PC-3 (cell line): ENCODE measurements at regions not wholly inside any gene's neighbourhood (a gene's known extent, or its start where the extent isn't known, plus 50 kb on each side); places are given as distances from the start of the nearest gene placed in this dataset.

Experiments used
- EZH2 ChIP-seq: fragments of 300-600 bp; sonication (generic); IDR thresholded peaks from one replicate; pipeline ENCODE4 v1.6.1; 2017; ENCODE audit warnings: antibody characterized with exemption, mild to moderate bottlenecking, low read length; ENCODE audit not compliant: unreplicated experiment
- TF ChIP-seq, protein P1 (sequence below): fragments of 300-600 bp; sonication (generic); conservative IDR thresholded peaks from 2 replicates; pipeline ENCODE4 v1.5.1; 2017; ENCODE audit warnings: antibody characterized with exemption, low read depth, mild to moderate bottlenecking, low read length

DNA sequence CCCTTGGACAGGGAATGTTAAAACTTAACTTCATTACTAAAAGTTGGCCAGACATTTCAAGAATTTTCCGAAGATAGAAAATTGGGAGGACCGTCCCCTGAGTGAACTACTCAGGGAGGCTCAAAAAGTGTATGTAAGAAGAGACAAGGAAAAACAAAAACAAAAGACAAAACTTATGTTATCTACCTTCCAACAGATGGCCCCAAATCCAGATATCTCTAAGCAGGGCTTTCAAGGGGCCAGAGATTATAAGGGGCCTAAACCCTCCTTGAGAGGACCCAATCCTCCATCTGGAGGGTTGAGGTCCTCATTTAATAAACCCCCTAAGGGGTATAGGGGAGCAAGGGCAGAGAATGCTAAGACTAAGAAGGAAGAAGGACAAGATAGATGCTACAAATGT lies 203.6 kb downstream of the SH2D4B start:
- TF ChIP-seq, protein P1, sequence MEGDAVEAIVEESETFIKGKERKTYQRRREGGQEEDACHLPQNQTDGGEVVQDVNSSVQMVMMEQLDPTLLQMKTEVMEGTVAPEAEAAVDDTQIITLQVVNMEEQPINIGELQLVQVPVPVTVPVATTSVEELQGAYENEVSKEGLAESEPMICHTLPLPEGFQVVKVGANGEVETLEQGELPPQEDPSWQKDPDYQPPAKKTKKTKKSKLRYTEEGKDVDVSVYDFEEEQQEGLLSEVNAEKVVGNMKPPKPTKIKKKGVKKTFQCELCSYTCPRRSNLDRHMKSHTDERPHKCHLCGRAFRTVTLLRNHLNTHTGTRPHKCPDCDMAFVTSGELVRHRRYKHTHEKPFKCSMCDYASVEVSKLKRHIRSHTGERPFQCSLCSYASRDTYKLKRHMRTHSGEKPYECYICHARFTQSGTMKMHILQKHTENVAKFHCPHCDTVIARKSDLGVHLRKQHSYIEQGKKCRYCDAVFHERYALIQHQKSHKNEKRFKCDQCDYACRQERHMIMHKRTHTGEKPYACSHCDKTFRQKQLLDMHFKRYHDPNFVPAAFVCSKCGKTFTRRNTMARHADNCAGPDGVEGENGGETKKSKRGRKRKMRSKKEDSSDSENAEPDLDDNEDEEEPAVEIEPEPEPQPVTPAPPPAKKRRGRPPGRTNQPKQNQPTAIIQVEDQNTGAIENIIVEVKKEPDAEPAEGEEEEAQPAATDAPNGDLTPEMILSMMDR, result no peak
- TF ChIP-seq EZH2, result no peak
